ENCODE measurements at regions not wholly inside any gene's neighbourhood (a gene's known extent, or its start where the extent isn't known, plus 50 kb on each side); places are given as distances from the start of the nearest gene placed in this dataset.

GRCh38 chr9:113669522-113670115 lies 206.1 kb downstream of the RGS3 start:
- Histone ChIP-seq H3K4me1 (ENCODE audit: control insufficient read depth, insufficient read depth, low read length) (no peaks in the 10 kb centered on the region), H3K36me3 (ENCODE audit: control insufficient read depth, insufficient read depth, low read length) (no peaks in the 10 kb centered on the region), H3K27me3 (ENCODE audit: control insufficient read depth, insufficient read depth, low read length, poor library complexity, severe bottlenecking) (no peaks in the 10 kb centered on the region), H3K27ac (ENCODE audit: low read depth, low read length) (no peak overlapping the region), H3K9ac (ENCODE audit: extremely low read depth, low read length, poor library complexity, severe bottlenecking) (no peak overlapping the region), H3K9me3 (ENCODE audit: control insufficient read depth, low read length) (no peaks in the 10 kb centered on the region), H3K4me3 (ENCODE audit: low read length) (no peak overlapping the region)
- peaks cover 4% of the 10 kb centered on the region for H3K27me3 Mint-ChIP-seq (ENCODE audit: insufficient read depth)
- H3K36me3 Mint-ChIP-seq (ENCODE audit: low read depth), result no peaks in the 10 kb centered on the region
- TF ChIP-seq CTCF (conservative IDR thresholded peaks at IDR 0.05), result no peak
- H3K27ac Mint-ChIP-seq, result no peak overlapping the region
- H3K4me1 Mint-ChIP-seq, result no peaks in the 10 kb centered on the region
- no peak for DNase-seq
- 86 to 90% methylated on average over 1 to 4 of the region's 4 CpGs for WGBS, 2 experiments (ENCODE audit: insufficient coverage in 1 of 2, insufficient read length in 1 of 2)
- no peak overlapping the region for H3K4me3 Mint-ChIP-seq
- no peaks in the 10 kb centered on the region for H3K9me3 Mint-ChIP-seq

GRCh38 chr9:113673726-113674125 lies 202.4 kb upstream of the ZNF618 start:
- no peak for TF ChIP-seq CTCF (conservative IDR thresholded peaks at IDR 0.05)
- no peaks in the 10 kb centered on the region for H3K9me3 ChIP-seq (ENCODE audit: control insufficient read depth, low read length)
- peaks cover 4% of the 10 kb centered on the region for H3K4me1 Mint-ChIP-seq
- H3K27me3 ChIP-seq (ENCODE audit: control insufficient read depth, insufficient read depth, low read length, poor library complexity, severe bottlenecking), result no peaks in the 10 kb centered on the region
- no peak for DNase-seq
- WGBS, 2 experiments (ENCODE audit: insufficient coverage in 1 of 2, insufficient read length in 1 of 2), result 52 to 61% methylated on average over 6 to 7 of the region's 7 CpGs
- no peak overlapping the region for H3K9ac ChIP-seq (ENCODE audit: extremely low read depth, low read length, poor library complexity, severe bottlenecking)
- H3K36me3 Mint-ChIP-seq (ENCODE audit: low read depth), result no peaks in the 10 kb centered on the region
- no peak overlapping the region for H3K4me3 Mint-ChIP-seq
- no peak overlapping the region for H3K4me3 ChIP-seq (ENCODE audit: low read length)
- H3K36me3 ChIP-seq (ENCODE audit: control insufficient read depth, insufficient read depth, low read length), result no peaks in the 10 kb centered on the region
- peaks cover 13% of the 10 kb centered on the region for H3K27me3 Mint-ChIP-seq (ENCODE audit: insufficient read depth)
- no peaks in the 10 kb centered on the region for H3K4me1 ChIP-seq (ENCODE audit: control insufficient read depth, insufficient read depth, low read length)
- H3K27ac Mint-ChIP-seq, result no peak overlapping the region
- H3K9me3 Mint-ChIP-seq, result no peaks in the 10 kb centered on the region
- H3K27ac ChIP-seq (ENCODE audit: low read depth, low read length), result no peak overlapping the region

- Histone ChIP-seq H3K36me3 (ENCODE audit: control insufficient read depth, insufficient read depth, low read length) (no peaks in the 10 kb centered on the region), H3K27ac (ENCODE audit: low read depth, low read length) (no peak overlapping the region), H3K4me1 (ENCODE audit: control insufficient read depth, insufficient read depth, low read length) (no peaks in the 10 kb centered on the region), H3K9me3 (ENCODE audit: control insufficient read depth, low read length) (no peaks in the 10 kb centered on the region), H3K9ac (ENCODE audit: extremely low read depth, low read length, poor library complexity, severe bottlenecking) (no peak overlapping the region), H3K27me3 (ENCODE audit: control insufficient read depth, insufficient read depth, low read length, poor library complexity, severe bottlenecking) (no peaks in the 10 kb centered on the region), H3K4me3 (ENCODE audit: low read length) (no peak overlapping the region)
- no peak for TF ChIP-seq CTCF (conservative IDR thresholded peaks at IDR 0.05)
- Mint-ChIP-seq H3K4me1 (peaks cover 7% of the 10 kb centered on the region), H3K36me3 (ENCODE audit: low read depth) (no peaks in the 10 kb centered on the region), H3K9me3 (no peaks in the 10 kb centered on the region), H3K27me3 (ENCODE audit: insufficient read depth) (peaks cover 15% of the 10 kb centered on the region), H3K27ac (no peak overlapping the region), H3K4me3 (no peak overlapping the region)
- no peak for DNase-seq
- 74 to 76% methylated on average over 5 to 6 of the region's 6 CpGs for WGBS, 2 experiments (ENCODE audit: insufficient coverage in 1 of 2, insufficient read length in 1 of 2)
These were observed 201.7 kb upstream of the ZNF618 start for GRCh38 chr9:113674436-113674835.
